MM.1S (cell line): ENCODE measurements at regions not wholly inside any gene's neighbourhood (a gene's known extent, or its start where the extent isn't known, plus 50 kb on each side); places are given as distances from the start of the nearest gene placed in this dataset.

ENCODE experiments used
- DNase-seq: peaks from one replicate; pipeline ENCODE4 v3.0.0-alpha.2; 2015
- H2AFZ ChIP-seq: fragments of 300-600 bp; sonication (generic); 2 replicates; pipeline ENCODE4 v1.6.0; 2016; ENCODE audit warnings: antibody characterized with exemption, low read length
- H3F3A ChIP-seq: fragments of 300-600 bp; sonication (generic); 2 replicates; pipeline ENCODE4 v1.6.1; 2016; ENCODE audit warnings: mild to moderate bottlenecking, antibody characterized with exemption, low read length, moderate library complexity, mixed read lengths; ENCODE audit not compliant: insufficient read depth
- H3K27ac ChIP-seq: fragments of 300-600 bp; sonication (generic); 2 replicates; pipeline ENCODE4 v1.5.1; 2016; ENCODE audit warnings: mild to moderate bottlenecking, low read length
- H3K27me3 ChIP-seq: fragments of 300-600 bp; sonication (generic); replicated peaks from 2 replicates; pipeline ENCODE4 v1.6.0; 2016; ENCODE audit warnings: low read length; ENCODE audit not compliant: insufficient read depth
- H3K36me3 ChIP-seq: fragments of 300-600 bp; sonication (generic); replicated peaks from 2 replicates; pipeline ENCODE4 v1.6.1; 2016; ENCODE audit warnings: mild to moderate bottlenecking, low read length, mixed read lengths; ENCODE audit not compliant: insufficient read depth
- H3K4me1 ChIP-seq: fragments of 300-600 bp; sonication (generic); 2 replicates; pipeline ENCODE4 v1.6.1; 2016; ENCODE audit warnings: low read length, mixed read lengths
- H3K4me2 ChIP-seq: fragments of 300-600 bp; sonication (generic); 2 replicates; pipeline ENCODE4 v1.6.0; 2016; ENCODE audit warnings: low read depth, low read length
- H3K4me3 ChIP-seq: fragments of 300-600 bp; sonication (generic); 2 replicates; pipeline ENCODE4 v1.5.1; 2016; ENCODE audit warnings: low read length, mixed read lengths
- H3K79me2 ChIP-seq: fragments of 300-600 bp; sonication (generic); 2 replicates; pipeline ENCODE4 v1.6.1; 2016; ENCODE audit warnings: mixed run types, low read length, mixed read lengths
- H3K9ac ChIP-seq: fragments of 300-600 bp; sonication (generic); 2 replicates; pipeline ENCODE4 v1.6.1; 2016; ENCODE audit warnings: low read length, mixed read lengths
- H3K9me2 ChIP-seq: fragments of 300-600 bp; sonication (generic); replicated peaks from 2 replicates; pipeline ENCODE4 v1.6.1; 2016; ENCODE audit warnings: mild to moderate bottlenecking, low read length, mixed read lengths; ENCODE audit not compliant: insufficient read depth
- H3K9me3 ChIP-seq: fragments of 300-600 bp; sonication (generic); replicated peaks from 2 replicates; pipeline ENCODE4 v1.6.1; 2016; ENCODE audit warnings: mild to moderate bottlenecking, low read length, mixed read lengths; ENCODE audit not compliant: insufficient read depth
- H4K20me1 ChIP-seq: fragments of 300-600 bp; sonication (generic); 2 replicates; pipeline ENCODE4 v1.6.1; 2016; ENCODE audit warnings: mild to moderate bottlenecking, low read length, moderate library complexity, mixed read lengths; ENCODE audit not compliant: insufficient read depth
- EZH2 ChIP-seq: fragments of 300-600 bp; sonication (generic); optimal IDR thresholded peaks from 2 replicates; pipeline ENCODE3; 2017; ENCODE audit warnings: low read depth, mild to moderate bottlenecking, antibody characterized with exemption, low read length, mixed read lengths
- EZH2phosphoT487 ChIP-seq: fragments of 300-600 bp; sonication (generic); IDR thresholded peaks from 2 replicates; pipeline ENCODE4 v1.6.1; 2018; ENCODE audit warnings: antibody characterized with exemption, low read length
- TF ChIP-seq, protein P1 (sequence below): fragments of 300-600 bp; sonication (generic); IDR thresholded peaks from 2 replicates; pipeline ENCODE4 v1.5.1; 2016; ENCODE audit warnings: antibody characterized with exemption, low read length, mixed read lengths

DNA sequence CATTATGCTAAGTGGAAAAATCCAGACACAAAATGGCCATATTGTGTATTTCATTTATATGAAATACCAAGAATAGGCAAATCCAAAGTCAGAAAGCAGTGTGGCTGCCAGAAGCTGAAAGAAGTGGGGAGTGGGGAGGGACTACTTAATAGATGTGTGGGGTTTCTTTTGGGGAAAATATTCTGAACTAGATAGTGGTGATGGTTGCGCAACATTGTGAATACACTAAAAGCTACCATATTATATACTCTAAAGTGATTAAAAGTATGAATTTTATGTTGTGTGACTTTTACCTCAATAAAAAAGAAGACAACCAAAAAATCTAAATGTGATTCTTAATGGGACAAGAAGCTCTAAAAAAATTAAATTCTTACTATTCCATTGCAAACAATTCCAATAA lies 272.6 kb downstream of the DAD1 start:
- DNase-seq: no peak
- Histone ChIP-seq H3F3A (no peaks in the 10 kb centered on the region), H3K9ac (no peak overlapping the region), H3K4me3 (no peak overlapping the region), H3K36me3 (no peaks in the 10 kb centered on the region), H3K4me2 (no peak overlapping the region), H4K20me1 (no peaks in the 10 kb centered on the region), H3K9me2 (no peaks in the 10 kb centered on the region), H3K9me3 (no peaks in the 10 kb centered on the region), H3K79me2 (no peaks in the 10 kb centered on the region), H3K4me1 (no peaks in the 10 kb centered on the region), H3K27ac (no peak overlapping the region), H2AFZ (no peak overlapping the region), H3K27me3 (no peaks in the 10 kb centered on the region)
- TF ChIP-seq EZH2phosphoT487: no peak
- TF ChIP-seq, protein P1, sequence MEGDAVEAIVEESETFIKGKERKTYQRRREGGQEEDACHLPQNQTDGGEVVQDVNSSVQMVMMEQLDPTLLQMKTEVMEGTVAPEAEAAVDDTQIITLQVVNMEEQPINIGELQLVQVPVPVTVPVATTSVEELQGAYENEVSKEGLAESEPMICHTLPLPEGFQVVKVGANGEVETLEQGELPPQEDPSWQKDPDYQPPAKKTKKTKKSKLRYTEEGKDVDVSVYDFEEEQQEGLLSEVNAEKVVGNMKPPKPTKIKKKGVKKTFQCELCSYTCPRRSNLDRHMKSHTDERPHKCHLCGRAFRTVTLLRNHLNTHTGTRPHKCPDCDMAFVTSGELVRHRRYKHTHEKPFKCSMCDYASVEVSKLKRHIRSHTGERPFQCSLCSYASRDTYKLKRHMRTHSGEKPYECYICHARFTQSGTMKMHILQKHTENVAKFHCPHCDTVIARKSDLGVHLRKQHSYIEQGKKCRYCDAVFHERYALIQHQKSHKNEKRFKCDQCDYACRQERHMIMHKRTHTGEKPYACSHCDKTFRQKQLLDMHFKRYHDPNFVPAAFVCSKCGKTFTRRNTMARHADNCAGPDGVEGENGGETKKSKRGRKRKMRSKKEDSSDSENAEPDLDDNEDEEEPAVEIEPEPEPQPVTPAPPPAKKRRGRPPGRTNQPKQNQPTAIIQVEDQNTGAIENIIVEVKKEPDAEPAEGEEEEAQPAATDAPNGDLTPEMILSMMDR: no peak
- no peak for TF ChIP-seq EZH2

DNA sequence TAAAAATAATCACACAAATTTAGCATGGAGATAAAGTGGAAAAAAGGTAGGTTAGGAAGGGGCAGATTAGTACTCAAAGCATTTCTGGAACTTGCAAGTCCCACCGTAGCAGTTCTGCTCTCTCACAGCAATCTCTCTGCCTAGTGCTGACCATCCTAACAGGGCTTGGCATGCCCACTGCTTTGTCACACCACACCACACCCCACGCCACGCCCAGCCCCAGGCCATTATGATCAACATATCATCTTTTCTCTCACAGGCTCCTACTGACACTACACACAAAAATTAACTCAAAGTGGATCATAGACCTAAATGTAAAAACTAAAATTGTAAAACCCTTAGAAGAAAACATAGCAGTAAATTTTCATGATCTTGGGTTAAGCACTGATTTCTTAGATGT lies 273.7 kb downstream of the DAD1 start:
- H3K27ac ChIP-seq: no peak overlapping the region
- no peak for TF ChIP-seq EZH2phosphoT487
- TF ChIP-seq EZH2: no peak
- TF ChIP-seq, protein P1: no peak
- H3K4me3 ChIP-seq: no peak overlapping the region
- no peak overlapping the region for H2AFZ ChIP-seq
- no peaks in the 10 kb centered on the region for H3K27me3 ChIP-seq
- no peak overlapping the region for H3K9ac ChIP-seq
- no peak overlapping the region for H3K4me2 ChIP-seq
- no peaks in the 10 kb centered on the region for H3K9me3 ChIP-seq
- no peaks in the 10 kb centered on the region for H4K20me1 ChIP-seq
- no peak for DNase-seq
- H3K4me1 ChIP-seq: no peaks in the 10 kb centered on the region
- no peaks in the 10 kb centered on the region for H3F3A ChIP-seq
- H3K79me2 ChIP-seq: no peaks in the 10 kb centered on the region
- H3K9me2 ChIP-seq: no peaks in the 10 kb centered on the region
- no peaks in the 10 kb centered on the region for H3K36me3 ChIP-seq

DNA sequence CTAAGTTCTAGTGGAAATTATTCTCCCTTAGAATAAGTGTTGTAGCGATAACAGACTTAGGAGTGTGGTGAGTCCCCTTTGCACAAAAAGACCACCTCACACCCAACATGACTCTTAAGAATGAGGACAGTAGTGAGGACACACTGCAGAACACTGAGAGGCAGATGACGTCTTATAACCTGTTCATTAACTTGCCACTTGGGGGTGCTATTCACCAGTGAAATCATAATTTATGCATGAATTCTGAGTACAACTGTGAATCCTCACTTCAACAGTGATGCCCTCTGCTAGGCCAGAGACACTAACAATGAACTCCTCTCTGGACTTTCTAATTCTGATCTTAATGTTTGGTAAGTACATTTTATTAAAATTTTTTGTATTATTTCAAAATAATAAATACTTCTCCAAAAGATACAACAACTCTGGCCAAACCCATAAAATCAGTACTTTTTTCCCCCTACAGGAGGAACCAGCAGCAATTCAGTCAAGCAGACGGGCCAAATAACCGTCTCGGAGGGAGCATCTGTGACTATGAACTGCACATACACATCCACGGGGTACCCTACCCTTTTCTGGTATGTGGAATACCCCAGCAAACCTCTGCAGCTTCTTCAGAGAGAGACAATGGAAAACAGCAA lies 274.7 kb downstream of the DAD1 start:
- TF ChIP-seq, protein P1: peak; percentile 51
- TF ChIP-seq EZH2 (no peak), EZH2phosphoT487 (no peak)
- Histone ChIP-seq H3F3A (no peaks in the 10 kb centered on the region), H3K79me2 (no peaks in the 10 kb centered on the region), H2AFZ (no peak overlapping the region), H3K4me3 (no peak overlapping the region), H3K9ac (no peak overlapping the region), H3K4me2 (no peak overlapping the region), H3K9me3 (no peaks in the 10 kb centered on the region), H3K27me3 (no peaks in the 10 kb centered on the region), H4K20me1 (no peaks in the 10 kb centered on the region), H3K4me1 (no peaks in the 10 kb centered on the region), H3K36me3 (no peaks in the 10 kb centered on the region), H3K27ac (no peak overlapping the region), H3K9me2 (no peaks in the 10 kb centered on the region)
- peak; percentile 46 for DNase-seq
